ENCODE measurements at regions not wholly inside any gene's neighbourhood (a gene's known extent, or its start where the extent isn't known, plus 50 kb on each side); places are given as distances from the start of the nearest gene placed in this dataset.

- TF ChIP-seq CTCF (IDR thresholded peaks at IDR 0.05 in 4 of 5, conservative IDR thresholded peaks at IDR 0.05 in 1 of 5) (no peak), POLR2A (IDR thresholded peaks at IDR 0.05) (no peak)
Observed at GRCh38 chr9:19651681-19652080, 137.2 kb downstream of the SLC24A2 start.
